AG09319 (cell line): ENCODE measurements at regions not wholly inside any gene's neighbourhood (a gene's known extent, or its start where the extent isn't known, plus 50 kb on each side); places are given as distances from the start of the nearest gene placed in this dataset.

Experiments
- DNase-seq: peaks from one replicate; pipeline ENCODE4 v3.0.0-alpha.2; 2010; ENCODE audit warnings: low read depth; ENCODE audit errors: extremely low read depth
- CTCF ChIP-seq: IDR thresholded peaks from 2 replicates; pipeline ENCODE4 v1.5.1; 2011; ENCODE audit warnings: low read depth, mild to moderate bottlenecking, inconsistent platforms, low read length, moderate library complexity

GRCh38 chr2:14843507-14844204, 211.1 kb downstream of the LRATD1 start:
- DNase-seq: no peak
- no peak for TF ChIP-seq CTCF

GRCh38 chr2:14855751-14856150, 223.2 kb downstream of the LRATD1 start:
- TF ChIP-seq CTCF: no peak
- DNase-seq: no peak

- TF ChIP-seq CTCF: no peak
- no peak for DNase-seq
Observed at GRCh38 chr2:14861181-14861580, 228.7 kb downstream of the LRATD1 start.

GRCh38 chr2:14866736-14867352, 234.3 kb downstream of the LRATD1 start:
- TF ChIP-seq CTCF: no peak
- DNase-seq: no peak

- DNase-seq: no peak
- TF ChIP-seq CTCF: no peak
Observed at GRCh38 chr2:14867853-14868252, 235.3 kb downstream of the LRATD1 start.

- TF ChIP-seq CTCF: no peak
- DNase-seq: no peak
Observed at GRCh38 chr2:14872779-14873325, 240.3 kb downstream of the LRATD1 start.

- no peak for TF ChIP-seq CTCF
- no peak for DNase-seq
Observed at GRCh38 chr2:14881651-14882327, 249.3 kb downstream of the LRATD1 start.
